Lung microvascular endothelial cell (primary cell): ENCODE measurements at regions not wholly inside any gene's neighbourhood (a gene's known extent, or its start where the extent isn't known, plus 50 kb on each side); places are given as distances from the start of the nearest gene placed in this dataset.
A peak's percentile ranks its signal among the peaks of the same experiment; 100 is the strongest.

Experiments used
- DNase-seq, 2 donors: peaks; one replicate each; pipeline versions ENCODE4 v3.0.0 to v3.0.0-alpha.2; 2010; ENCODE audit warnings: low read depth in 2 of 2

GRCh38 chr4:74878323-74878722 lies 54.6 kb upstream of the PARM1 start:
- DNase-seq, result no peak

GRCh38 chr4:74875451-74875850 lies 57.5 kb upstream of the PARM1 start:
- no peak for DNase-seq

GRCh38 chr4:74874753-74875367 lies 58.1 kb upstream of the PARM1 start:
- DNase-seq, result peak; percentile 78 to 88

- no peak for DNase-seq
Measured at GRCh38 chr4:74873545-74874301, 59.2 kb upstream of the PARM1 start.

GRCh38 chr4:74858921-74859562 lies 64.7 kb upstream of the BTC start:
- DNase-seq, result no peak

GRCh38 chr4:74855879-74856278 lies 61.6 kb upstream of the BTC start:
- DNase-seq, result no peak

GRCh38 chr4:74848774-74849173 lies 54.5 kb upstream of the BTC start:
- DNase-seq, result no peak

GRCh38 chr4:74845834-74846233 lies 51.5 kb upstream of the BTC start:
- DNase-seq, result no peak
